PC-9 (cell line): ENCODE measurements at regions not wholly inside any gene's neighbourhood (a gene's known extent, or its start where the extent isn't known, plus 50 kb on each side); places are given as distances from the start of the nearest gene placed in this dataset.

Experiments used
- EZH2 ChIP-seq: fragments of 200-600 bp; sonication (generic); IDR thresholded peaks from 2 replicates; pipeline ENCODE4 v1.8.0; 2017; ENCODE audit warnings: antibody characterized with exemption, low read depth
- TF ChIP-seq, protein P1 (sequence below): fragments of 200-600 bp; sonication (generic); conservative IDR thresholded peaks from 2 replicates; pipeline ENCODE4 v1.6.1; 2017; ENCODE audit warnings: mixed run types, antibody characterized with exemption, mild to moderate bottlenecking, moderate library complexity

DNA sequence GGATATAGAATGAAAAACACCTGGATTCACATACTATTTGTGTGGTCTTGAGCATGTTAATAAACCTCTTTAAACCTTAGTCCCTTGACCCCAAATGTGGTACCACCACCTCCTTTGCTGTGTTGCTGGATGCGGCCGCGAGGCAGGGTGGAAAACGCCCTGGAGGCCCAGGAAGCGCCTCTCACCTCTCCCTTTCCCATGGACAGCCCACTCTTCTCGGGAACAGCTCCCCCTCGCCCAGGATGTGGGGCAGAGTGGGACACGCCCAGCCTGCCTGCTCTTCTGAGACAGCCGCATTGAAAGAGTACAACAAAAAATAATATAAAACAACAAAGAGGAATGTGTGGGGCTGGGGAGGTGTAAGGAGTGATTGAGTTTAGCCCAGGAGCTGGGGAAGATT, 549.0 kb upstream of the ID2 start:
- TF ChIP-seq, protein P1, sequence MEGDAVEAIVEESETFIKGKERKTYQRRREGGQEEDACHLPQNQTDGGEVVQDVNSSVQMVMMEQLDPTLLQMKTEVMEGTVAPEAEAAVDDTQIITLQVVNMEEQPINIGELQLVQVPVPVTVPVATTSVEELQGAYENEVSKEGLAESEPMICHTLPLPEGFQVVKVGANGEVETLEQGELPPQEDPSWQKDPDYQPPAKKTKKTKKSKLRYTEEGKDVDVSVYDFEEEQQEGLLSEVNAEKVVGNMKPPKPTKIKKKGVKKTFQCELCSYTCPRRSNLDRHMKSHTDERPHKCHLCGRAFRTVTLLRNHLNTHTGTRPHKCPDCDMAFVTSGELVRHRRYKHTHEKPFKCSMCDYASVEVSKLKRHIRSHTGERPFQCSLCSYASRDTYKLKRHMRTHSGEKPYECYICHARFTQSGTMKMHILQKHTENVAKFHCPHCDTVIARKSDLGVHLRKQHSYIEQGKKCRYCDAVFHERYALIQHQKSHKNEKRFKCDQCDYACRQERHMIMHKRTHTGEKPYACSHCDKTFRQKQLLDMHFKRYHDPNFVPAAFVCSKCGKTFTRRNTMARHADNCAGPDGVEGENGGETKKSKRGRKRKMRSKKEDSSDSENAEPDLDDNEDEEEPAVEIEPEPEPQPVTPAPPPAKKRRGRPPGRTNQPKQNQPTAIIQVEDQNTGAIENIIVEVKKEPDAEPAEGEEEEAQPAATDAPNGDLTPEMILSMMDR: no peak
- no peak for TF ChIP-seq EZH2
